Hepatocyte (in vitro differentiated cells): ENCODE measurements at regions not wholly inside any gene's neighbourhood (a gene's known extent, or its start where the extent isn't known, plus 50 kb on each side); places are given as distances from the start of the nearest gene placed in this dataset.

Source experiments
- DNase-seq: peaks from one replicate; pipeline ENCODE4 v3.0.0-alpha.2; 2016; ENCODE audit warnings: low spot score
- H2AFZ ChIP-seq: fragments of 200-600 bp; sonication (generic); 2 replicates; pipeline ENCODE4 v1.6.0; 2016; ENCODE audit warnings: antibody characterized with exemption, mild to moderate bottlenecking
- H3K27ac ChIP-seq: fragments of 200-600 bp; sonication (generic); 2 replicates; pipeline ENCODE4 v1.5.1; 2016; ENCODE audit warnings: mild to moderate bottlenecking
- H3K27me3 ChIP-seq: fragments of 200-600 bp; sonication (generic); 2 replicates; pipeline ENCODE4 v1.6.1; 2016
- H3K36me3 ChIP-seq: fragments of 200-600 bp; sonication (generic); replicated peaks from 2 replicates; pipeline ENCODE4 v1.5.1; 2016; ENCODE audit warnings: low read depth; ENCODE audit not compliant: insufficient read depth
- H3K4me1 ChIP-seq: fragments of 200-600 bp; sonication (generic); 2 replicates; pipeline ENCODE4 v1.5.1; 2016; ENCODE audit warnings: mild to moderate bottlenecking, moderate library complexity; ENCODE audit not compliant: insufficient read depth
- H3K4me2 ChIP-seq: fragments of 200-600 bp; sonication (generic); 2 replicates; pipeline ENCODE4 v1.6.0; 2016
- H3K4me3 ChIP-seq: fragments of 200-600 bp; sonication (generic); 2 replicates; pipeline ENCODE4 v1.5.1; 2016; ENCODE audit warnings: mild to moderate bottlenecking
- H3K79me2 ChIP-seq: fragments of 200-600 bp; sonication (generic); 2 replicates; pipeline ENCODE4 v1.6.0; 2017; ENCODE audit warnings: mild to moderate bottlenecking
- H3K9me2 ChIP-seq: fragments of 200-600 bp; sonication (generic); replicated peaks from 2 replicates; pipeline ENCODE4 v1.6.0; 2017; ENCODE audit warnings: mild to moderate bottlenecking; ENCODE audit not compliant: insufficient read depth
- H3K9me3 ChIP-seq: fragments of 200-600 bp; sonication (generic); 2 replicates; pipeline ENCODE4 v1.5.1; 2016; ENCODE audit warnings: low read depth, mild to moderate bottlenecking
- H4K20me1 ChIP-seq: fragments of 200-600 bp; sonication (generic); 2 replicates; pipeline ENCODE4 v1.6.0; 2016; ENCODE audit warnings: mild to moderate bottlenecking; ENCODE audit not compliant: insufficient read depth, poor library complexity, severe bottlenecking
- CTCF ChIP-seq: fragments of 200-600 bp; sonication (generic); IDR thresholded peaks from 2 replicates; pipeline ENCODE4 v1.5.1; 2016; ENCODE audit warnings: antibody characterized with exemption, mild to moderate bottlenecking; ENCODE audit not compliant: poor library complexity
- EZH2 ChIP-seq: fragments of 200-600 bp; sonication (generic); IDR thresholded peaks from 2 replicates; pipeline ENCODE4 v1.6.1; 2016; ENCODE audit warnings: antibody characterized with exemption, mild to moderate bottlenecking, borderline replicate concordance
- EZH2phosphoT487 ChIP-seq: fragments of 200-600 bp; sonication (generic); IDR thresholded peaks from one replicate; pipeline ENCODE4 v1.6.1; 2018; ENCODE audit warnings: antibody characterized with exemption, mild to moderate bottlenecking, low read depth, moderate library complexity; ENCODE audit not compliant: unreplicated experiment, severe bottlenecking
- WGBS: methylation state at CpG from one replicate; pipeline ENCODE4 v1.1.6; 2016; ENCODE audit warnings: low lambda C conversion rate; ENCODE audit errors: missing lambda C conversion rate; 5-methylcytosine and 5-hydroxymethylcytosine counted together

GRCh38 chr13:109333893-109334651 is 452.3 kb downstream of the IRS2 start:
- H3K27ac ChIP-seq, result no peak overlapping the region
- DNase-seq, result no peak
- TF ChIP-seq EZH2phosphoT487 (no peak), EZH2 (no peak), CTCF (no peak)
- 80% methylated on average over 8 of the region's 8 CpGs for WGBS
- H2AFZ ChIP-seq, result no peak overlapping the region
- H3K27me3 ChIP-seq, result no peaks in the 10 kb centered on the region
- no peaks in the 10 kb centered on the region for H3K9me3 ChIP-seq
- H3K4me2 ChIP-seq, result no peak overlapping the region
- no peaks in the 10 kb centered on the region for H3K4me1 ChIP-seq
- no peaks in the 10 kb centered on the region for H3K9me2 ChIP-seq
- H3K79me2 ChIP-seq, result no peaks in the 10 kb centered on the region
- H4K20me1 ChIP-seq, result no peaks in the 10 kb centered on the region
- H3K36me3 ChIP-seq, result no peaks in the 10 kb centered on the region
- no peak overlapping the region for H3K4me3 ChIP-seq

- no peaks in the 10 kb centered on the region for H3K36me3 ChIP-seq
- H3K79me2 ChIP-seq, result no peaks in the 10 kb centered on the region
- TF ChIP-seq CTCF (no peak), EZH2phosphoT487 (no peak), EZH2 (no peak)
- no peak overlapping the region for H3K27ac ChIP-seq
- no peaks in the 10 kb centered on the region for H3K27me3 ChIP-seq
- no peaks in the 10 kb centered on the region for H4K20me1 ChIP-seq
- H3K4me1 ChIP-seq, result no peaks in the 10 kb centered on the region
- H3K9me3 ChIP-seq, result no peaks in the 10 kb centered on the region
- no peak for DNase-seq
- WGBS, result 85% methylated on average over 26 of the region's 26 CpGs
- no peaks in the 10 kb centered on the region for H3K9me2 ChIP-seq
- peak overlapping the region; percentile 10 for H3K4me2 ChIP-seq
- H2AFZ ChIP-seq, result no peak overlapping the region
- no peak overlapping the region for H3K4me3 ChIP-seq
Observed at GRCh38 chr13:109332506-109333499, 453.6 kb downstream of the IRS2 start.

GRCh38 chr13:109331898-109332297 is 454.5 kb downstream of the IRS2 start:
- DNase-seq, result peak; percentile 78
- no peak overlapping the region for H3K27ac ChIP-seq
- peak overlapping the region; percentile 10 for H3K4me2 ChIP-seq
- H3K79me2 ChIP-seq, result no peaks in the 10 kb centered on the region
- no peaks in the 10 kb centered on the region for H3K4me1 ChIP-seq
- H3K4me3 ChIP-seq, result no peak overlapping the region
- H3K27me3 ChIP-seq, result no peaks in the 10 kb centered on the region
- no peak overlapping the region for H2AFZ ChIP-seq
- no peak for TF ChIP-seq CTCF
- no peak for TF ChIP-seq EZH2phosphoT487
- no peak for TF ChIP-seq EZH2
- H3K9me3 ChIP-seq, result no peaks in the 10 kb centered on the region
- H4K20me1 ChIP-seq, result no peaks in the 10 kb centered on the region
- no peaks in the 10 kb centered on the region for H3K36me3 ChIP-seq
- H3K9me2 ChIP-seq, result no peaks in the 10 kb centered on the region
- 22% methylated on average over 11 of the region's 11 CpGs for WGBS
